ENCODE measurements at regions not wholly inside any gene's neighbourhood (a gene's known extent, or its start where the extent isn't known, plus 50 kb on each side); places are given as distances from the start of the nearest gene placed in this dataset.

- TF ChIP-seq CTCF (IDR thresholded peaks at IDR 0.05; ENCODE audit: low read depth, low read length) (no peak), EZH2phosphoT487 (IDR thresholded peaks at IDR 0.05; ENCODE audit: low read depth) (no peak)
Observed at GRCh38 chr13:105213512-105213911, 1322.0 kb downstream of the EFNB2 start.

Measured in OCI-LY3 (cell line).